Progenitor cell of endocrine pancreas (in vitro differentiated cells): ENCODE measurements at regions not wholly inside any gene's neighbourhood (a gene's known extent, or its start where the extent isn't known, plus 50 kb on each side); places are given as distances from the start of the nearest gene placed in this dataset.

Experiments
- DNase-seq: peaks from one replicate; pipeline ENCODE4 v3.0.0; 2021; ENCODE audit warnings: low spot score; ENCODE audit not compliant: unreplicated experiment
- H3K27ac Mint-ChIP-seq: 2 replicates; pipeline ENCODE4 v1.8.0; 2021; ENCODE audit warnings: mild to moderate bottlenecking, moderate library complexity, mixed read lengths
- H3K27me3 Mint-ChIP-seq: 2 replicates; pipeline ENCODE4 v1.8.0; 2021; ENCODE audit warnings: mixed read lengths
- H3K36me3 Mint-ChIP-seq: 2 replicates; pipeline ENCODE4 v1.8.0; 2022; ENCODE audit warnings: mixed read lengths; ENCODE audit not compliant: insufficient read depth
- H3K4me1 Mint-ChIP-seq: 2 replicates; pipeline ENCODE4 v1.8.0; 2021; ENCODE audit warnings: low read depth, mixed read lengths
- H3K4me3 Mint-ChIP-seq: 2 replicates; pipeline ENCODE4 v1.8.0; 2021; ENCODE audit warnings: low read depth, mild to moderate bottlenecking, moderate library complexity, mixed read lengths
- H3K9me3 Mint-ChIP-seq: 2 replicates; pipeline ENCODE4 v1.8.0; 2021; ENCODE audit warnings: low read depth, mixed read lengths
- CTCF ChIP-seq: fragments of 200-600 bp; sonication (generic); IDR thresholded peaks from one replicate; pipeline ENCODE4 v1.5.0; 2021; ENCODE audit warnings: antibody characterized with exemption, mild to moderate bottlenecking; ENCODE audit not compliant: unreplicated experiment

- Mint-ChIP-seq H3K4me3 (no peak overlapping the region), H3K27me3 (peaks cover 20% of the 10 kb centered on the region), H3K9me3 (peaks cover 5% of the 10 kb centered on the region), H3K27ac (no peak overlapping the region), H3K36me3 (no peaks in the 10 kb centered on the region), H3K4me1 (peaks cover 15% of the 10 kb centered on the region)
- peak; percentile 25 for TF ChIP-seq CTCF
- no peak for DNase-seq
These were observed 281.8 kb downstream of the GPATCH2 start for GRCh38 chr1:217348960-217349664.

GRCh38 chr1:217344712-217345111 is 286.2 kb downstream of the GPATCH2 start:
- H3K4me1 Mint-ChIP-seq, result peaks cover 14% of the 10 kb centered on the region
- peaks cover 25% of the 10 kb centered on the region for H3K27me3 Mint-ChIP-seq
- DNase-seq, result no peak
- no peak for TF ChIP-seq CTCF
- no peak overlapping the region for H3K27ac Mint-ChIP-seq
- H3K4me3 Mint-ChIP-seq, result no peak overlapping the region
- no peaks in the 10 kb centered on the region for H3K36me3 Mint-ChIP-seq
- peaks cover 5% of the 10 kb centered on the region for H3K9me3 Mint-ChIP-seq

- Mint-ChIP-seq H3K4me3 (no peak overlapping the region), H3K9me3 (peaks cover 5% of the 10 kb centered on the region), H3K36me3 (no peaks in the 10 kb centered on the region), H3K27me3 (peaks cover 25% of the 10 kb centered on the region), H3K4me1 (peaks cover 8% of the 10 kb centered on the region), H3K27ac (no peak overlapping the region)
- no peak for DNase-seq
- TF ChIP-seq CTCF, result no peak
These were observed 287.0 kb downstream of the GPATCH2 start for GRCh38 chr1:217343907-217344306.

- Mint-ChIP-seq H3K4me1 (no peaks in the 10 kb centered on the region), H3K27ac (no peak overlapping the region), H3K27me3 (peaks cover 30% of the 10 kb centered on the region), H3K36me3 (no peaks in the 10 kb centered on the region), H3K4me3 (no peak overlapping the region), H3K9me3 (peaks cover 5% of the 10 kb centered on the region)
- TF ChIP-seq CTCF, result no peak
- DNase-seq, result no peak
These were observed 288.8 kb downstream of the GPATCH2 start for GRCh38 chr1:217342105-217342504.

- H3K36me3 Mint-ChIP-seq, result no peaks in the 10 kb centered on the region
- no peaks in the 10 kb centered on the region for H3K4me1 Mint-ChIP-seq
- no peak overlapping the region for H3K4me3 Mint-ChIP-seq
- no peak for DNase-seq
- no peak for TF ChIP-seq CTCF
- H3K9me3 Mint-ChIP-seq, result no peaks in the 10 kb centered on the region
- peaks cover 24% of the 10 kb centered on the region for H3K27me3 Mint-ChIP-seq
- no peak overlapping the region for H3K27ac Mint-ChIP-seq
These were observed 294.2 kb downstream of the GPATCH2 start for GRCh38 chr1:217336724-217337123.
